HG02970 (cell line): ENCODE measurements at regions not wholly inside any gene's neighbourhood (a gene's known extent, or its start where the extent isn't known, plus 50 kb on each side); places are given as distances from the start of the nearest gene placed in this dataset.

Source experiments
- ATAC-seq: cut with Tn5 transposase; IDR thresholded peaks from one replicate; pipeline ENCODE4 v1.9.1; 2021; ENCODE audit warnings: mild to moderate bottlenecking, moderate library complexity, moderate number of reproducible peaks; ENCODE audit not compliant: unreplicated experiment, low FRiP score

GRCh38 chrX:149185087-149185486 is 320.0 kb downstream of the IDS start:
- ATAC-seq: no peak

- no peak for ATAC-seq
Measured at GRCh38 chrX:149161435-149162088, 343.5 kb downstream of the IDS start.

- ATAC-seq: no peak
Measured at GRCh38 chrX:149157976-149158375, 347.1 kb downstream of the IDS start.

DNA sequence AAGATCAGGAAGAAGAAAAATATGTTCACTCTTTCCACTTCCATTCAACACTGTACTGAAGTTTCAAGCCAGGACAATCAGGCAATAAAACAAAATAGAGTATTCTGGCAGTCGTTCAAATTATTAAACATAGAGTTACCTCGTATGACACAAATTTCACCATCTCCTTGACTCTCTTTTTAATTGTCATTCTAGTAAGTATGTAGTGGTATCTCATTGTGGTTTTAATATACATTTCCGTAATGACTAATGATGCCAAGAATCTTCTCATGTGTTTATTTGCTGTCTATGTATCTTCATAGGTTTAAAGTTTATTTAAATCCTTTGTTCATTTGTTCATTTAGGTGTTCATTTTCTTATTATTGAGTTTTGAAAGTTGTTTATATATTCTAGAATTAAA is 352.2 kb downstream of the IDS start:
- no peak for ATAC-seq

DNA sequence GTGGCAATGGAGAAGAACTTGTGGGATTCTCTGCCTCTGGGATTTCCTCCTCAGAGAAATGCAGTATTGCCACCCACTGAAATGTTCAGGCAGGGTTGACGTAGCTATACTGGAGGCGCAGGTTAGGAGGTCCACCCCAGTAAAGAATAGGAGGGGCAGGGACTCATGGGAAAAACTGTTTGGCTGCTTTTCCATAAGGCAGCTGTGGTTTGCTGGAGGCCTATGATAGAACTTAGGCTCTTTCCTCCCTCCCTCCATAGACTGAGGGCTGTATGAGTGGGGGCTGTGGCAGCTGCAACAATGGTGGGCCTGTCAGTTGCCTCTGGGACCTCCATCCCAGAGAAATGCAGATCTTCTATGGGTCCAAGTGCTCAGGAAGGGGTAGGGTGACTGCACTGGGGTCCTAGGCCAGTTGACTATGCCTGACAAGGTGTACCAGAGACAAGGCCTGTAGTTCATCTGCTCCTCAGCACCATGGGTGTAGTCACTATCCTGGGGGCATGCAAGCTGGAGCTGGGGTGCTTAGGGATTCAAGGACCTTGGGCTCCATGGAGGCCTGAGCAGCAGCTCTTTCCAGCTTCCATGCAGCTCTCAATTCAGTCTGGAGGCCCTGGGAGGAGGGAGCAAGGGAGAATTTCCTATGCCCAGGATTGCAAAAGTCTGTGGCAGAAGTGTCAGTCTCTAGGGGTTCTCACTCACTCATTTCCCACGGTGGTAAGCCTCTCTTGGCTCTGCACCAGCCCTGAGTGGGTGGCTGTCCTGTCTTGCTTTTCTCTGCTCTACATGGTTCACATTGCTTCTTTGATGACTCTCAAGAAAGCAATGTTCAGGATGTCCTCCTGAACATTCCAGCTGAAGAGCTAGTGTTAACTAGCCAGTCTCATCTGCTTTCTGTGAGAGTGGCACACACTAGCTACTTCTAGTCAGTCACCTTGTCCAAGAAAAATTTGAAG is 353.0 kb downstream of the IDS start:
- ATAC-seq: no peak

DNA sequence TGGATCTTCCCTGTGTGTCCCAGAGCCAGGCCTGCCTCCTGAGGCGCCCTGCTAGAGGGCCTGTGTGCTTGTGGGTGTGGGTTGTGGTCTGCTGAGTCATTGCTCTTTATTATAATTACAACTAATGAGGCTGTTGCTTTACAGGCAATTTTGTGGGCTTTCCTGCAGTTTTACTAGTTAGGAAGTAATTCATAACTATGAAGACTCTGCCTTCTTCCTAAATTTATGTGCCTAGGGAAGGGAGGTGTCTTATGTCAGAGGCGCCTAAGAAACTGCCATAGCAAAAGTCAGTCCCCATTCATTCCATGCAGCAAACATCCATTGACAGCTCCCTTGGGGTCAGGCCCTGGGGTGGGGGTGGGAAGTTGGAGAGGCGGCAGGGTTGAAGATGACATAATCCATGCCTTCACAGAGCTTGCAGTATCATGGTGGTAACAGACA is 359.2 kb downstream of the IDS start:
- ATAC-seq: no peak

DNA sequence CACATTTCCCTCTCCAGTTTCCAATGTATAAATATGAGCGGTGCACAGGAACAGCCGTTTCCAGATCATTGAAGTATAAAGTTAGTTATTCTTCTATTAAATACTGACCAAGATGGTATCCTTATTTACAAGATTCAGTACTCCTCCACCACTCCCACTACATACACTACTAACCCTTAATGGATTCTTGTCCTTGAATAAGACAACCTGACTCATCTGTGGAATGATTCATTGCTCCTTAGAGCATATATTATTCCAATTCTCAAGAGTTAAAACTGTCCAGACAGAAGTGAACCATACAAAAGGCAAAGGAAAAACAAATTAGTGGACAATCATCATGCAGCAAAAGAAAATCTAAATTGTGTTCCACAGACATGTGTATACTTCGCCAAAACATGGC is 373.3 kb downstream of the IDS start:
- no peak for ATAC-seq

- ATAC-seq: no peak
Measured at GRCh38 chrX:149129767-149130166, 375.3 kb downstream of the IDS start.

DNA sequence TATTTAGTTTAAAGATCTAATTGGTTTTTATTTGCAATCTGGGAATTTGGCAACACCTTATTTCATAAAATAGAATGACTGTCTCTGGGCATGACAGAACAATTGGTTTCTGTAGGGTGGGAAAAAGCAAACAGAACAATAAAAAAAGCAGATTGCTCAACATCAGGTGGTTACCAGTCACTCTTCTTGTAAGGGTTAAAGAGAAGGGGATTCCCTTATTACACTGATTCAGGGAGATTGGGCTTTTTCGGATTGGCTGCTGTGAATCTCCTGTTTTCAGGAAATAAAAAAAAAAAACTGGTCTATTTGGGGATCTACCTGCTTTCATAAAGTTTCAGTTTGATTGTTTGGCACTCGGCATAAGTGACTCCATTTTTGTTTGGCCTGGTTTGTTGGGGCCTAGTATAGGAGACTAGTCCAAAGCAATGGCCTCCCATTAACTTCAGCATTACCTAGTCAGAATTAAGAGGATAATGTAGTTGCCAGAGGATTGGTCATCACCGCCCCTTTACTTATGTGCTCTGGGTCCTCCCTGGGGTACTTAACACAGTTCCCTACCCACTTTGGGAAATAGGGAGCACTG is 380.5 kb downstream of the IDS start:
- ATAC-seq: no peak

DNA sequence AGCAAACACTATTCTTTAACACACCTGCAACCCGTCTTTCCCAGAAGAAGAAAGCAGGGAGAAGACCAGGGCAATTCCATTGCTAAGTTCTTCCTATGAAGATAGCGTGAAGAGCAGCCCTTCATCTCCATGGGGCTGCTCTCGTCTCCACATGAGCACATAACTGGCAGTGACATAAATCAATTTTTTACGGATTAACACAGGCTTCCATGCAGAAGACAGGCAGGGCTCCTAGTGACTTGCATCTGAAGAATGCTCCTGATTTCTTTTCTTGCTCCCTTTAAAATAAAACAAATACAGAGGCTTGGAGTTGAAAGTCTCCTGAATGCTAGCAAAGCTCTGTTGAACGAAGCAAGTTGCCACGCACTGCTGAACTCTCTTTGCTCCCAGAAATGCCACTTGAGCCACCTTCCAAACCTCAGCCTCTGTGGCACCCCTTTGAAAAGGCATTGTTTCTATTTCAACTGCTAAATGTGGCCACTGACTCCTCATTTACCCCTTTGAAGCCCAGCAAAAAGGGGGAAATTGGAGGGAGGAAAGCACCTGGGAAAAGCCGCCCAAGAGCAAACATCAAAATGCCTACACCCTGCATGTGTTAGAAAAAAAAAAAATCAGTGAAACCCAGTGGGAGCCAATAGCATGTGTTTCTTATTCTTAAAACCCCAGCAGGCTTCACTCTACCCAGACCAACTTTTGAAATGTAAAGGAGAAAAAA is 383.7 kb downstream of the IDS start:
- no peak for ATAC-seq

GRCh38 chrX:149120459-149120858 is 384.6 kb downstream of the IDS start:
- no peak for ATAC-seq

DNA sequence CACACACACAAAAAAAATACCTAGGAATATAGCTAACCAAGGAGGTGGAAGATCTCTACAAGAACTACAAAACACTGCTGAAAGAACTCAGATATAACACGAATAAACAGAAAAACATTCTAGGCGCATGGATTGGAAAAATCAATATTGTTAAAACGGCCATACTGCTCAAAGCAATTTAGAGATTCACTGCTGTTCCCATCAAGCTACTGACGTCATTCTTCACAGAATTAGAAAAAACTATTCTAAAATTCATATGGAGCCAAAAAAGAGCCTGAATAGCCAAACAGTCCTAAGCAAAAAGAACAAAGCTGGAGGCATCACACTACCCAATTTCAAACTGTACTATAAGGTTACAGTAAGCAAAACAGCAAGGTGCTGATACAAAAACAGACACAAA is 390.2 kb downstream of the IDS start:
- ATAC-seq: no peak

GRCh38 chrX:149114001-149114400 is 391.1 kb downstream of the IDS start:
- ATAC-seq: no peak

- ATAC-seq: no peak
Measured at GRCh38 chrX:149097786-149098185, 407.3 kb downstream of the IDS start.

DNA sequence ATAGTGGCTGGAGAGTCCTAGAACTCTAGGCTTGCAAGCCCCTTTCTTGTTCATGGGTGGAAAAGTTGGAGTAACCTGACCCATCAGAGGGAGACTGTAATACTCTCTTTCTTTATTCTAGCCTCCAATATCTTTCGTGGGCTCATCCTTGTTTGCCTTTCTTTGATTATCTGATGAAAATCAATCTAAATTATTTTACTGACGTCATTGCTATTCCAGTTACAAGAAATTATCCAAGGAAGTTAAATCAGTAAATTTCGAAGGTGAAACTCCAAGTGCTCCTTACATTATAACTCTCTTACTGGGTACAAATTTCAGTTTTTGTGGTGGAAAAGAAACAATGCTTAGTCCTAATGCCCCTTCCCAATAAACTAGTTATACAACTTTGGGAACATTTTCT is 412.9 kb downstream of the IDS start:
- no peak for ATAC-seq

GRCh38 chrX:149079805-149080406 is 425.2 kb downstream of the IDS start:
- no peak for ATAC-seq

DNA sequence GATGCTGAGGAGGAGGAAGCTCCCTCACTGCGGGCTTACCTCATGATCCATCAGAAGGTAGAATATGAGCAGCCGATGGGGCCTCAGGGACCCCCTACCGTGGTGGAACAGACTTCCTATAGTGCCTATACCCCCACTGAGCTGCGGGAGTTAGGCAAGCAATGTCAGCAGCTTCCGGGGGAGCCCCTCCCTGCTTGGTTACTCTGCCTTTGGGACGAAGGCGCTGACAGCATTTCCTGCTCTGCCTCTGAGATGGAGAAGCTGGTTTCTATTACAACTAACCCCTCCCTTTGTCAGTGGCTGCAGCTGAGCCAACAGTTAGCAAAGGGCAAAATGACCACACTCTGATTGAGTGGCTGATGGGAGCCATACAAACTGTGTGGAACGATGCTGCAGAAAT is 430.7 kb downstream of the IDS start:
- no peak for ATAC-seq

DNA sequence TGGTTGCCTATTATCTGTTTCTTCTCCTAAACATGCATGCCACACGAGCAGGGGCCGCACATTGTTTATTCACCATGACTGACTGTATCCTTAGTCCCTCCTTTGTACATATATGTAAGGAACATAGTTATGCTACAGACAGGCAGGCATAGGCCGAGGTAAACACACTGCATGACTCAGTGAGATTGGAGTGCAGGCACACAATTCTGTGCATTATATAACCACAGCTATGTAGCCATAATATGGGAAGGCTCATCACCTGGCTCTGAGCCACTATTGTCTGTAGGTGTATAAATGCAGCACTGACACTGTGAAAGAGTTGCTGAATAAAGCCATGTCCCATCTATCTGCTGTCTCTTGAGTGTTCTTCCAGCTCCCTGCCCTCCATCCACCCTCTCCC is 431.6 kb downstream of the IDS start:
- no peak for ATAC-seq

DNA sequence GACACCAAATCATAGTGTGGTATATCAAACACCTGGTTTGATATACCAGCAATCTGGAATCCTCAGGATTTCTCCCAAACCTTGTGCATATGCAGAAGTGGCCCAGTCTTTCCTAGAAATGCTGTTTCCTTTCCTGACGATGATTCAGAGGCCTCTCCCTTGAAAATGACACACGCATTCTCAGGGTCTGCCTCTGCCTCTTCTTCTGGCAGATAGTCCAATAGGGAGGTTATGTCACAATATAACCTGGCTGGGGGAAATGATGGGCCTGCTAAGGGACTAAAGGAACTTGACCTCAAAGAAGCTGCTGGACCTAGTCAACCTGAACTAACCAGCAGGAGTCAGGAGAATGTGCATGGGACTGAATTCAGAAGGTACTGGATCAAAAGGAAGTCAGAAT is 435.2 kb downstream of the IDS start:
- no peak for ATAC-seq

DNA sequence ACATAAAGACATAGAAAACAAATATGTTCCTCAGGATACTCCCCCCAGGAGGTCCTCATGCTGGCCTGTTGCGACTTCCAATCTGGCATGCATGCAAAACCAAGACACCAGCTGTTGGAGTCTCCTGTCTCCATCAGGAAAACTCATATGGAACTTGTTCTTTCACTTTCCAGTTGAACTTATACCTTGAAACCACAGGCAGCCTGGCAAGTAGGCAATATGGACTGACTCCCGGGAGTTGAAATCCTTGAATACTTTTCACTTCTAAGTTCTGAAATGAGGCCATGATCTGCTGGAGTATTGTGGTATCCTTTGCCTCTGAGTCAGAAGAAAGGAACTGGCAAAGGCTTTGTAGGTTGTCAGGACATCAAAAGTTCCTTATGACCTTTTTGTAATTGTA is 444.2 kb downstream of the IDS start:
- no peak for ATAC-seq
